ENCODE measurements at regions not wholly inside any gene's neighbourhood (a gene's known extent, or its start where the extent isn't known, plus 50 kb on each side); places are given as distances from the start of the nearest gene placed in this dataset.

DNA sequence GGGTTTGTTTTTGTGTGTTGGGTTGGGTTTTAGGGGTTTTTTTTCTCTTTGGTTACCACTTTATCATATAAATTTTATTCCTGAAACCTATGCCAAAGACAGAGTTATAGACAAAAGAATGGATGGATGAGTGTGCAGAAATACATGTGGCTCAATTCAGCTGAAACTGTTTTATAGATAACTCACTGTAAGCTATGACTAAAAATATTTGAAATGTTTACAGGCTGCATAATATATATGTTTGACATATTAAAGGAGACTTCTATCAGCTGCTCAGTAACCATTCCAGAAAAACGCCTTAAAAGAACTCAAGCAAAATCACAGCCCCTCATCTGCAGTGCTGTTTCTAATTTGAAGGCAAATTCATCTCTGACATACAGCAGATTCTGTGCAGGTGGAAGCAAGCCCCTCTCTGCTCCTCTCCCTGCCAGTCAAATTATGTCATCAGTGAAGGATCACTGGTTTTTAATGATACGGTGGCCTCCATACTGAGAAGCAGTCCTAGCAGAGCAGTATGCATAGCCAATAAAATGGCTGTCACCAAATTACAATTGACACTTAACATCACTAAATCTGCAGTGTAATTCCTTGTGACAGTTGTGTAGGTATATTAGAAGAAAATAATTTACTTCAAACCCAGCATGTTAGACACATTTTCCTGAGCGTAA lies 301.6 kb downstream of the NR2F1-AS1 start:
- Histone ChIP-seq H3K4me3 (replicated peaks; ENCODE audit: insufficient read depth, low read length) (no peak overlapping the region), H3K27me3 (ENCODE audit: insufficient read depth, poor library complexity, severe bottlenecking) (no peaks in the 10 kb centered on the region), H3K27ac (replicated peaks) (no peak overlapping the region)
- no peak for TF ChIP-seq POLR2AphosphoS5 (IDR thresholded peaks at IDR 0.05; ENCODE audit: low read depth)
- TF ChIP-seq, protein P1, sequence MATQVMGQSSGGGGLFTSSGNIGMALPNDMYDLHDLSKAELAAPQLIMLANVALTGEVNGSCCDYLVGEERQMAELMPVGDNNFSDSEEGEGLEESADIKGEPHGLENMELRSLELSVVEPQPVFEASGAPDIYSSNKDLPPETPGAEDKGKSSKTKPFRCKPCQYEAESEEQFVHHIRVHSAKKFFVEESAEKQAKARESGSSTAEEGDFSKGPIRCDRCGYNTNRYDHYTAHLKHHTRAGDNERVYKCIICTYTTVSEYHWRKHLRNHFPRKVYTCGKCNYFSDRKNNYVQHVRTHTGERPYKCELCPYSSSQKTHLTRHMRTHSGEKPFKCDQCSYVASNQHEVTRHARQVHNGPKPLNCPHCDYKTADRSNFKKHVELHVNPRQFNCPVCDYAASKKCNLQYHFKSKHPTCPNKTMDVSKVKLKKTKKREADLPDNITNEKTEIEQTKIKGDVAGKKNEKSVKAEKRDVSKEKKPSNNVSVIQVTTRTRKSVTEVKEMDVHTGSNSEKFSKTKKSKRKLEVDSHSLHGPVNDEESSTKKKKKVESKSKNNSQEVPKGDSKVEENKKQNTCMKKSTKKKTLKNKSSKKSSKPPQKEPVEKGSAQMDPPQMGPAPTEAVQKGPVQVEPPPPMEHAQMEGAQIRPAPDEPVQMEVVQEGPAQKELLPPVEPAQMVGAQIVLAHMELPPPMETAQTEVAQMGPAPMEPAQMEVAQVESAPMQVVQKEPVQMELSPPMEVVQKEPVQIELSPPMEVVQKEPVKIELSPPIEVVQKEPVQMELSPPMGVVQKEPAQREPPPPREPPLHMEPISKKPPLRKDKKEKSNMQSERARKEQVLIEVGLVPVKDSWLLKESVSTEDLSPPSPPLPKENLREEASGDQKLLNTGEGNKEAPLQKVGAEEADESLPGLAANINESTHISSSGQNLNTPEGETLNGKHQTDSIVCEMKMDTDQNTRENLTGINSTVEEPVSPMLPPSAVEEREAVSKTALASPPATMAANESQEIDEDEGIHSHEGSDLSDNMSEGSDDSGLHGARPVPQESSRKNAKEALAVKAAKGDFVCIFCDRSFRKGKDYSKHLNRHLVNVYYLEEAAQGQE (IDR thresholded peaks at IDR 0.05; ENCODE audit: insufficient replicate concordance, low read depth), result no peak
- TF ChIP-seq, protein P2, sequence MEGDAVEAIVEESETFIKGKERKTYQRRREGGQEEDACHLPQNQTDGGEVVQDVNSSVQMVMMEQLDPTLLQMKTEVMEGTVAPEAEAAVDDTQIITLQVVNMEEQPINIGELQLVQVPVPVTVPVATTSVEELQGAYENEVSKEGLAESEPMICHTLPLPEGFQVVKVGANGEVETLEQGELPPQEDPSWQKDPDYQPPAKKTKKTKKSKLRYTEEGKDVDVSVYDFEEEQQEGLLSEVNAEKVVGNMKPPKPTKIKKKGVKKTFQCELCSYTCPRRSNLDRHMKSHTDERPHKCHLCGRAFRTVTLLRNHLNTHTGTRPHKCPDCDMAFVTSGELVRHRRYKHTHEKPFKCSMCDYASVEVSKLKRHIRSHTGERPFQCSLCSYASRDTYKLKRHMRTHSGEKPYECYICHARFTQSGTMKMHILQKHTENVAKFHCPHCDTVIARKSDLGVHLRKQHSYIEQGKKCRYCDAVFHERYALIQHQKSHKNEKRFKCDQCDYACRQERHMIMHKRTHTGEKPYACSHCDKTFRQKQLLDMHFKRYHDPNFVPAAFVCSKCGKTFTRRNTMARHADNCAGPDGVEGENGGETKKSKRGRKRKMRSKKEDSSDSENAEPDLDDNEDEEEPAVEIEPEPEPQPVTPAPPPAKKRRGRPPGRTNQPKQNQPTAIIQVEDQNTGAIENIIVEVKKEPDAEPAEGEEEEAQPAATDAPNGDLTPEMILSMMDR (IDR thresholded peaks at IDR 0.05; ENCODE audit: insufficient read depth, low read length), result no peak
- TF ChIP-seq SPI1 (IDR thresholded peaks at IDR 0.05; ENCODE audit: borderline replicate concordance, low read depth), result no peak
- no peak for TF ChIP-seq GABPA (IDR thresholded peaks at IDR 0.05; ENCODE audit: low read depth)
- no peak for DNase-seq (ENCODE audit: low read depth in 1 of 2, low spot score in 1 of 2)

DNA sequence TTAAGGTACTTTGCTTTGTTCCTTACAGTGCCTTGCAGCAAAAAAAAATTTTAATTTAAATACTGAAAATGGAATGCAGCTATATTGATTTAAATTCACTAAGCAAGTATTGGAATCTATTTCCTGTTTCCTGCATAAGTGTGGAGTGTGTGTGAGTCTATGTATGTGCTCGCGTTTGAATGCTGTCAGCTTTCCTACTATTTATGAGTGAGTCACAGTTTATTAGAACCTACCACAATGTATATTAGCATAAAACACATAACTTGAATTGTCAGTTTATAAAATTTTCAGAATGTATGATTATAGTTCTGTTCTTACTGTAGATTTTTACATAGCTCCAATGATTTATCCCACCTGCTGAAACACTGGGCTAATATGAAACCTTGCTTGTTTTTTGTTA lies 302.1 kb downstream of the NR2F1-AS1 start:
- no peak for TF ChIP-seq GABPA (IDR thresholded peaks at IDR 0.05; ENCODE audit: low read depth)
- TF ChIP-seq SPI1 (IDR thresholded peaks at IDR 0.05; ENCODE audit: borderline replicate concordance, low read depth), result no peak
- TF ChIP-seq, protein P2 (IDR thresholded peaks at IDR 0.05; ENCODE audit: insufficient read depth, low read length), result no peak
- TF ChIP-seq, protein P1 (IDR thresholded peaks at IDR 0.05; ENCODE audit: insufficient replicate concordance, low read depth), result no peak
- TF ChIP-seq POLR2AphosphoS5 (IDR thresholded peaks at IDR 0.05; ENCODE audit: low read depth), result no peak
- Histone ChIP-seq H3K4me3 (replicated peaks; ENCODE audit: insufficient read depth, low read length) (no peak overlapping the region), H3K27ac (replicated peaks) (no peak overlapping the region), H3K27me3 (ENCODE audit: insufficient read depth, poor library complexity, severe bottlenecking) (no peaks in the 10 kb centered on the region)
- DNase-seq (ENCODE audit: low read depth in 1 of 2, low spot score in 1 of 2), result no peak

DNA sequence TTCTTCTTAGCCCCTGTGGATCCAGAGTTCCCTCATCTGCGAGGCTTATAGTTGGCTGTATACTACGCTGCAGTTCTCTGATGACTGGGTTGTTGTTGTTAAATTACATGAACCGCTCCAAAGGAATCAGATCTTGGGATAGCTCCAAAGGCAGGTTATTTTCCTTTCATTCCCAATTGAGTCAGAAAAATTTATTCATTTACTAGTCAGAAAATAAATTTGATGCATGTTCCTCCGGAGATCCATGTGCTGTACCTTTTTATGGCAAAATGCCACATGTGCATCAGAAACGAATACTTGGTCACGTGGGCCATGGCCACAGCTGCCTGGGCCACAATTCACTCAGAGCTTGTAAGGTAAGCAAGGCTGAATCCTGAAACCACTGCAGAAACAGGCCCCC lies 304.0 kb downstream of the NR2F1-AS1 start:
- no peak overlapping the region for H3K4me3 ChIP-seq (replicated peaks; ENCODE audit: insufficient read depth, low read length)
- H3K27me3 ChIP-seq (ENCODE audit: insufficient read depth, poor library complexity, severe bottlenecking), result no peaks in the 10 kb centered on the region
- no peak overlapping the region for H3K27ac ChIP-seq (replicated peaks)
- no peak for DNase-seq (ENCODE audit: low read depth in 1 of 2, low spot score in 1 of 2)
- TF ChIP-seq, protein P2 (IDR thresholded peaks at IDR 0.05; ENCODE audit: insufficient read depth, low read length), result no peak
- TF ChIP-seq SPI1 (IDR thresholded peaks at IDR 0.05; ENCODE audit: borderline replicate concordance, low read depth) (no peak), POLR2AphosphoS5 (IDR thresholded peaks at IDR 0.05; ENCODE audit: low read depth) (no peak)

DNA sequence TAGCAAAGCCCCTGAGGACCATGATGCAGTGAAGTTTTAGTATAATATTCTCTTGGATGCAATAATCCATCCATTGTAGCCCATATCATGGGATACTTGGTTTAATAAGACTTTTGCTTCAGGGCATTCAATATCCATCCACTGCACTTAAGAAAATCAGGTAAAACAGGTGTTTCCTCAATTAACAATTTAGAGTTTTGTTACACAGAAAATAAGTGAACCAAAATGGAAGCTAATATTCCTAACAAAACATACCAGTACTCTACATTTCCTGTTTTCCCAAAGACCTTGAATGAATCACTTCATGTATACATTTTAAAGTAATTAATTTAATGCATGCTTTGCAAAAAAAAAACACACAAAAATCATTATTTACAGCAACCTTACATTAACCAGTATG lies 305.6 kb downstream of the NR2F1-AS1 start:
- Histone ChIP-seq H3K27ac (replicated peaks) (no peak overlapping the region), H3K4me3 (replicated peaks; ENCODE audit: insufficient read depth, low read length) (no peak overlapping the region), H3K27me3 (ENCODE audit: insufficient read depth, poor library complexity, severe bottlenecking) (no peaks in the 10 kb centered on the region)
- DNase-seq (ENCODE audit: low read depth in 1 of 2, low spot score in 1 of 2), result no peak
- TF ChIP-seq SPI1 (IDR thresholded peaks at IDR 0.05; ENCODE audit: borderline replicate concordance, low read depth) (no peak), GABPA (IDR thresholded peaks at IDR 0.05; ENCODE audit: low read depth) (no peak), POLR2AphosphoS5 (IDR thresholded peaks at IDR 0.05; ENCODE audit: low read depth) (no peak)
- TF ChIP-seq, protein P1 (IDR thresholded peaks at IDR 0.05; ENCODE audit: insufficient replicate concordance, low read depth), result no peak
- TF ChIP-seq, protein P2 (IDR thresholded peaks at IDR 0.05; ENCODE audit: insufficient read depth, low read length), result no peak

Measured in HL-60 (cell line).